ENCODE measurements at regions not wholly inside any gene's neighbourhood (a gene's known extent, or its start where the extent isn't known, plus 50 kb on each side); places are given as distances from the start of the nearest gene placed in this dataset.
A peak's percentile ranks its signal among the peaks of the same experiment; 100 is the strongest.

DNA sequence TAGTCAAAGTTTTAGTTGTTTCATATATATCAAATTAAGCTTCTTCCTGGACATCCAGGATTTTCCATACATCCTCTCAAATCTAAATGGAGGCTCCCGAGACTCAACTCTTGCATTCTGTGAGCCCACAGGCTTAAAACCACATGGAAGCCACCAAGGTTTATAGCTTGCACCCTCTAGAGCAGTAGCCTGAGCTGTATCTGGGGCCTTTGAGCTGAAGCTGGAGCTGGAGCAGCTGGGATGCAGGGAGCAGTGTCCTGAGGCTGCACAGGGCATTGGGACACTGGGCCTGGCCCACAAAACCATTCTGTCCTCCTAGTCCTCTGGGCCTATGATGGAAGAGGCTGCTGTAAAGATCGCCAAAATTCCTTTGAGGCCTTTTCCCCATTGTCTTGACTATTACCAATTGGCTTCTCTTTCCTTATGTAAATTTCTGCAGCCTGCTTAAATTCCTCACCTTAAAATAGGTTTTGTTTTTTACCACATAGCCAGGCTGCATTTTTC, 151.0 kb downstream of the COX7C start:
- Histone ChIP-seq H3K4me3 (ENCODE audit: extremely low read depth, insufficient read depth, low read length, poor library complexity, severe bottlenecking) (no peak overlapping the region), H3K36me3 (ENCODE audit: control insufficient read depth, insufficient read depth, low read length) (no peaks in the 10 kb centered on the region), H3K9me3 (ENCODE audit: control insufficient read depth, low read length) (peaks cover 7% of the 10 kb centered on the region), H3K27ac (ENCODE audit: low read depth, low read length, severe bottlenecking) (no peak overlapping the region), H3K4me1 (ENCODE audit: control insufficient read depth, insufficient read depth, low read length, poor library complexity, severe bottlenecking) (peaks cover 4% of the 10 kb centered on the region)
- 83 to 100% methylated on average over 1 of the region's 2 CpGs for WGBS, 2 experiments (ENCODE audit: insufficient coverage in 2 of 2)

DNA sequence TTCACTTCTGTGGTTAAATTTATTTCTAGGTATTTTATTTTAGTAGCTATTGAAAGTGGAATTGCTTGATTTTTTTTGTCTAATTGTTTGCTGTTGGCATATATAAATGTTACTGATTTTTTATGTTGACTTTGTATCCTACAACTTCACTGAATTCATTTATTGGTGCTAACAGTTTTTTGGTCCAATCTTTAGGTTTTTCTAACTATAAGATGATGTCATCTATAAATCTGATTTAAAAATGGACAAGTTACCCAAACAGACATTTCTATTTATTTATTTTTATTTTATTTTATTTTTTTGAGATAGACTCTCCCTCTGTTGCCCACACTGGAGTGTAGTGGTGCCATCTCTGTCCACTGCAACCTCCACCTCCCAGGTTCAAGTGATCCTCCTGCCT, 162.3 kb downstream of the COX7C start:
- no peak overlapping the region for H3K4me3 ChIP-seq (ENCODE audit: extremely low read depth, insufficient read depth, low read length, poor library complexity, severe bottlenecking)
- no peak overlapping the region for H3K27ac ChIP-seq (ENCODE audit: low read depth, low read length, severe bottlenecking)
- no peaks in the 10 kb centered on the region for H3K36me3 ChIP-seq (ENCODE audit: control insufficient read depth, insufficient read depth, low read length)
- H3K4me1 ChIP-seq (ENCODE audit: control insufficient read depth, insufficient read depth, low read length, poor library complexity, severe bottlenecking), result no peaks in the 10 kb centered on the region
- no peaks in the 10 kb centered on the region for H3K9me3 ChIP-seq (ENCODE audit: control insufficient read depth, low read length)

DNA sequence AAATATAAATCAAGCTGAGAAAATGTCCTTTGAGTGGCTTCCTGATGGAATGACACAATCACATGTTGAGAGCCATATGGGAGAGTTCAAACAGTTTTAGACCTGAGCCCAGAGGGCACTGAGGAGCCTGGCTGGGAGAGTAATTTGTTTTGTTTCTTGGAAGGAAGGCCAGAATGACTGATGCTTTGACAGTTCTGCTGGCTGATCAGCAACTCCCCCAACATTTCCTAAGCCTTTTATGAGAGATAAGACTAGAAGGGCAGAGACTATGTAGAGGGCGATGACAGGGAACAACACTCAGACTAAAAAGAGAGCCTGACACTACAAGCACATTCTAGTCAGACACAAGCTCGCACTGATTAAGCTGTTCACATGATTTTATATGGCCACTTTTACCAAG, 169.2 kb downstream of the COX7C start:
- Histone ChIP-seq H3K4me1 (ENCODE audit: control insufficient read depth, insufficient read depth, low read length, poor library complexity, severe bottlenecking) (no peaks in the 10 kb centered on the region), H3K9me3 (ENCODE audit: control insufficient read depth, low read length) (no peaks in the 10 kb centered on the region), H3K36me3 (ENCODE audit: control insufficient read depth, insufficient read depth, low read length) (no peaks in the 10 kb centered on the region), H3K27ac (ENCODE audit: low read depth, low read length, severe bottlenecking) (peak overlapping the region; percentile 43), H3K4me3 (ENCODE audit: extremely low read depth, insufficient read depth, low read length, poor library complexity, severe bottlenecking) (no peak overlapping the region)
- WGBS, 2 experiments (ENCODE audit: insufficient coverage in 2 of 2), result 67% methylated on average over 1 of the region's 2 CpGs; no CpG with 5 or more reads in 1 of the 2 experiments

DNA sequence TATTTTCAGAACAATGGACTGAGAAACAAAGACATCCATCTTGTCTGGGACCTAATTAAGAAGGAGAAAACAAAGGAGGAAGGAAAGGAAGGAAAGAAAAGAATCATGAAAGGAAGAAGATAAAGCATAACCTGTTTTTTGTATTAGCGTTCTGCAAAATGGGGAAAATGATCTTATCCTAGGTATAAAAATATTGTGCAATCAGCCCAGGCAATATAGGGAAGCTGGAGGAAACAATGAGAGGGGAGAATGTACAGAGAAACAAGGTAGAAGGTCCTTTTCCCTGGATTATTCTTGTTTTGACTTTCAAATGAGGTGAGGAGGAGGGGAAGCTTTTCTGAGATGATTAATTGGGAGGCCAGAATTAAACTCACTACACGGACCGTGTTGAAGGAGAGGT, 177.9 kb downstream of the COX7C start:
- H3K27ac ChIP-seq (ENCODE audit: low read depth, low read length, severe bottlenecking), result peak overlapping the region; percentile 50
- H3K36me3 ChIP-seq (ENCODE audit: control insufficient read depth, insufficient read depth, low read length), result no peaks in the 10 kb centered on the region
- WGBS, 2 experiments (ENCODE audit: insufficient coverage in 2 of 2), result 70% methylated on average over 3 of the region's 3 CpGs; no CpG with 5 or more reads in 1 of the 2 experiments
- peaks cover 10% of the 10 kb centered on the region for H3K4me1 ChIP-seq (ENCODE audit: control insufficient read depth, insufficient read depth, low read length, poor library complexity, severe bottlenecking)
- H3K4me3 ChIP-seq (ENCODE audit: extremely low read depth, insufficient read depth, low read length, poor library complexity, severe bottlenecking), result no peak overlapping the region
- H3K9me3 ChIP-seq (ENCODE audit: control insufficient read depth, low read length), result no peaks in the 10 kb centered on the region

DNA sequence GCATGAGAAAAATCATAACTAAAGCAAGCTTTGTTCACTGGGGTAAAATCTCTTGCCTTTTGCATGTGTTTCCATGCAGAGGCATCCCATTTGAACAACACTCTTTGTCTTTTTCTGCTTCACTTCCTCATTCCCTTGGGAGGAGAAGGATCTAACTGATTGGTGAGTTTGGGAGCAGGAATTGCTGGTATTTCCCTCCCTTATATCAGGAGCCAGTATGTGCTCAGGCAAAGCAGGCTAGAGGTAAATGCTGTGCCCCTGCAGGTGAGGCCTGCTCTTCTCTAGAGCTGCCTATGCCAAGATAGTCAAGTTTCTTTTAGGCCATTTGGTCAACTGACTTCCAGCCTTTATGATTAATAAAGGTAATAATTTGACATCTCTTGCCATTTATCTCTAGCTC, 179.9 kb downstream of the COX7C start:
- H3K27ac ChIP-seq (ENCODE audit: low read depth, low read length, severe bottlenecking), result no peak overlapping the region

DNA sequence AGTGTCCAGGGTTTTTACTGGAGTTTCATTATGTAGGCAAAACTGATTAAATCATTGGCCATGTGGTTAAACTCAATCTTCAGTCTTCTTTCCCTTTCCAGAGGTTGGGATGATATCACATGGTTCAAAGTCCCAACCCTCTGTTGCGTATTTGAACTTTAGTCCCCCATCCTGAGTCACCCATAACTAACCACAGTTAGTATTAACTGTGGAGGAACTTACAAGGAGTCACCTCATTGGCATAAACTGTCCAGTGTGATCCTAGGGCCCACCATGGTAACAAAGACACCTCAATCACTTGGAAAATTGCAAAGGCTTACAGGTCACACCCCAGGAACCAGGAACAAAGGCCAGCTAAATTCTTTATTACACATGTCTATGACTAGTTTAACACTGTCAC, 188.5 kb downstream of the COX7C start:
- H3K9me3 ChIP-seq (ENCODE audit: control insufficient read depth, low read length), result no peaks in the 10 kb centered on the region
- no peak overlapping the region for H3K27ac ChIP-seq (ENCODE audit: low read depth, low read length, severe bottlenecking)
- WGBS, 2 experiments (ENCODE audit: insufficient coverage in 2 of 2), result 100% methylated on average over 1 of the region's 1 CpG; no CpG with 5 or more reads in 1 of the 2 experiments
- no peak overlapping the region for H3K4me3 ChIP-seq (ENCODE audit: extremely low read depth, insufficient read depth, low read length, poor library complexity, severe bottlenecking)
- H3K4me1 ChIP-seq (ENCODE audit: control insufficient read depth, insufficient read depth, low read length, poor library complexity, severe bottlenecking), result no peaks in the 10 kb centered on the region
- H3K36me3 ChIP-seq (ENCODE audit: control insufficient read depth, insufficient read depth, low read length), result no peaks in the 10 kb centered on the region

More for the DNA sequence above, 179.9 kb downstream of the COX7C start:
- H3K4me1 ChIP-seq (ENCODE audit: control insufficient read depth, insufficient read depth, low read length, poor library complexity, severe bottlenecking), result peaks cover 10% of the 10 kb centered on the region
- no peak overlapping the region for H3K4me3 ChIP-seq (ENCODE audit: extremely low read depth, insufficient read depth, low read length, poor library complexity, severe bottlenecking)
- H3K9me3 ChIP-seq (ENCODE audit: control insufficient read depth, low read length), result no peaks in the 10 kb centered on the region
- H3K36me3 ChIP-seq (ENCODE audit: control insufficient read depth, insufficient read depth, low read length), result no peaks in the 10 kb centered on the region

DNA sequence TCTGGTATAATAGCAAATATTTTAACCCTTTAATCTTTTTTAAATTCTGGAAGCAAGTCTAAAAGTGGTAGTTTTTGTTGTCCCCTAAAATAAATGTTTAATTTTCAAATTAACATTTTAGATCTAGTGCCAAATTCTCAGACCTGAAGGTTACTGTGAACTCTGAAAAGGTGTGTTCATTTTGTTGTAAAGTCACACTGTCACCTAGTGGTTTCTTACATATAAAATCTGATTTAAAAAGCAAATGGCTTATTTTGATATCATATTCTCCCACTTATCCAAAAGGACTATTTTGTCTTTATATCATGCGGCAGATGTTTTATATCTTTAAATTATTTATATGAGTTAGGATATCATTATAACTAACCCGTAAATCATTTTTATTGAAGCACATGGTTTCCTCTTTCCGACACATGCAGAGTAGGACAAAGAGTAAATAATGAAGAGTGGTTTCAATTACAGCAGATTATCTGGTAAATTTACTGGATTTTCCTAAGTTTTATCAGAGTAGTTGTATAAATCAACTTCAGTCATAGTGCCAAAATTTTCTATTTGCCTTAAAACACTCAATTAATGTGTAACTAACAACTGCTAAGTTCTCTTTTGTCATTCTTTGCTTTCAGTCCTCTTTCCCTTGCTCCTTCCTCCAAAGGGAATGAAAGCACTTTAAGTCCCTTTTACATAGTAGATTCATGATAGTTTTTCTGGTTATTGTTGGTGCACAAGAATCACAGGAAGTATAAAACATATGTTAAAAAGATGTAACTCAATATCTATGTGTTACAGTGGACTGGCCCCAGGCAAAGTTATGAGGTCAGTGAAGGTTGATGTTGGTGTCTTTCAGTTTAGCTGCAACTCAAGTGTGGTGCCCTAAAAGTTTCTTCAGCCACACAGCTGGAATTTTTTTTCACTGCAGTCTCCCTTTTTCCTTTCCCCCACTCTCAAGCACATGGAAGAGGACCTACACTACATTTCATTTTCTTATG, 189.6 kb downstream of the COX7C start:
- no peaks in the 10 kb centered on the region for H3K36me3 ChIP-seq (ENCODE audit: control insufficient read depth, insufficient read depth, low read length)
- H3K4me1 ChIP-seq (ENCODE audit: control insufficient read depth, insufficient read depth, low read length, poor library complexity, severe bottlenecking), result no peaks in the 10 kb centered on the region
- WGBS, 2 experiments (ENCODE audit: insufficient coverage in 2 of 2), result no CpG with 5 or more reads among the region's 3 CpGs
- H3K4me3 ChIP-seq (ENCODE audit: extremely low read depth, insufficient read depth, low read length, poor library complexity, severe bottlenecking), result no peak overlapping the region
- no peak overlapping the region for H3K27ac ChIP-seq (ENCODE audit: low read depth, low read length, severe bottlenecking)
- H3K9me3 ChIP-seq (ENCODE audit: control insufficient read depth, low read length), result no peaks in the 10 kb centered on the region

DNA sequence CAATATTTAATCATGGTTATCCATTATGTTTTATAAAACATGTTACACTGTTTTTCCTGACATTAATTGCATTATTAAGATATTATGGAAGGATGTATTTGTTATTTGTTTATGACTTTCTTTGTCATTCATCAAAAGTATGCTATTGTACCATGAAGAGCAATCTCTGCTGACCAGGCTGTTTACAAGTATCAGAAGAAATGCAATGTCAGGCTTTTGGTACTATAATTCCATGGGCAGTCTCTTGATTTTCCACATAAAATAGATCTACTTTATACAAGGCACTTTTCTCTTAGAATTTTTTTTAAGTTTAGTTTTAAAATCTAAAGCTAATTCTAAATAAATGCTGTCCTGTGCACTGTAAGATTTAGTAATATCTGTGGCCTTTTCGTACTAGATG, 196.6 kb downstream of the COX7C start:
- Histone ChIP-seq H3K4me1 (ENCODE audit: control insufficient read depth, insufficient read depth, low read length, poor library complexity, severe bottlenecking) (no peaks in the 10 kb centered on the region), H3K27ac (ENCODE audit: low read depth, low read length, severe bottlenecking) (no peak overlapping the region), H3K36me3 (ENCODE audit: control insufficient read depth, insufficient read depth, low read length) (no peaks in the 10 kb centered on the region), H3K4me3 (ENCODE audit: extremely low read depth, insufficient read depth, low read length, poor library complexity, severe bottlenecking) (no peak overlapping the region), H3K9me3 (ENCODE audit: control insufficient read depth, low read length) (no peaks in the 10 kb centered on the region)
- WGBS, 2 experiments (ENCODE audit: insufficient coverage in 2 of 2), result 100% methylated on average over 1 of the region's 1 CpG; no CpG with 5 or more reads in 1 of the 2 experiments

DNA sequence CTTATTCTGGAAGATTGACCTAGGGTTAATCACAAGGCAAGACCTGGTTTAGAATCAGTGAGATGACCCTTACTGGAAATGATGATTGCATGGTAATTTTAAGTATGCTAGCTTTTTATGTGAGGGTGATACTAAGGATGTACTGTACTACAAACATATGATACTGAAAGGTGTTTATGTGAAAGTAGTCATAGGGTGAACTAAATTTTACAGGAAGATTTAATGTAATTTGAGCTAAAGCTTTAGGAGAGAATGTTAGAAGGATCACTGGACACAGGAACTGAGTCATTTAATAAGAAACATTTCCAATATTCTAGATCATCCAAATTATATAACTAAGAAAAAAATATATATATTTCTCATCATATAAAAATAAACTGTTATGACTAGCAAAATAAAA, 197.2 kb downstream of the COX7C start:
- H3K27ac ChIP-seq (ENCODE audit: low read depth, low read length, severe bottlenecking), result no peak overlapping the region
- no peaks in the 10 kb centered on the region for H3K9me3 ChIP-seq (ENCODE audit: control insufficient read depth, low read length)
- H3K36me3 ChIP-seq (ENCODE audit: control insufficient read depth, insufficient read depth, low read length), result no peaks in the 10 kb centered on the region
- no peaks in the 10 kb centered on the region for H3K4me1 ChIP-seq (ENCODE audit: control insufficient read depth, insufficient read depth, low read length, poor library complexity, severe bottlenecking)
- no peak overlapping the region for H3K4me3 ChIP-seq (ENCODE audit: extremely low read depth, insufficient read depth, low read length, poor library complexity, severe bottlenecking)

DNA sequence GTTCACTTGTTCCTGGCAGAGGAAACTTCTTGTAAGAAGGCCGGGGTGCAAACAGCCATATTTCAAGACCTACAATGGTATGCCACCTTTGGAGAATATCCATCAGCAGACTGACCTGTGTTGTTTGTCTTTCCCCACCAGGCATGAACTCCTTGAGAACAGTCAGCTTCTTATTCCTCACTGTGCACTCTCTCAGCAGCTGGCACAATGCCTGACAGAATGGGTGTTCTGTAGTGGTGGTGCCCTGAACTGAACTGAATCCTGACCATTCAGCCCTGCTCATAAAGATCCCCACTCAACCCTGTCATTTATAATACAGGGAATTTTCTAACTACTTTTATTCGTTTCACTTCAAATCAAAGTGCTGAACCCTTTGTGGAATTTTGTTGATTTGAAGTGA, 206.9 kb downstream of the COX7C start:
- WGBS, 2 experiments (ENCODE audit: insufficient coverage in 2 of 2), result 100% methylated on average over 1 of the region's 2 CpGs
- Histone ChIP-seq H3K4me3 (ENCODE audit: extremely low read depth, insufficient read depth, low read length, poor library complexity, severe bottlenecking) (no peak overlapping the region), H3K27ac (ENCODE audit: low read depth, low read length, severe bottlenecking) (no peak overlapping the region), H3K9me3 (ENCODE audit: control insufficient read depth, low read length) (no peaks in the 10 kb centered on the region), H3K4me1 (ENCODE audit: control insufficient read depth, insufficient read depth, low read length, poor library complexity, severe bottlenecking) (no peaks in the 10 kb centered on the region), H3K36me3 (ENCODE audit: control insufficient read depth, insufficient read depth, low read length) (no peaks in the 10 kb centered on the region)

DNA sequence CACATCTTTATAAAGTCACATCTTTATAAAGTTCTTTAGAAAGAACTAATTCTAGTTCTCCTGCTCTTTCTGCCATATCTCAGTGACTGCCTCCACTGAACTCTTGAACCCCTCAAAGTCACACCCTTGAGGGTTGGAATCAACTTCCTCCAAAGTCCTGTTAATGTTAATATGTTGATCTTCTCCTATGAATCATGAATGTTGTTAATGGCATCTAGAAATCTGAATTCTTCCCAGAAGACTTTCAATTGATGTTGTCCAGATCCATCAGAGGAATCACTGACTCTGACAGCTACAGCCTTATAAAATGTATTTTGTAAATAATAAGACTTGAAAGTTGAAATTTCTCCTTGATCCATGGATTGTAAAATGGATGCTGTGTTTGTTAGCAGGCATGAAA, 213.4 kb downstream of the COX7C start:
- H3K36me3 ChIP-seq (ENCODE audit: control insufficient read depth, insufficient read depth, low read length), result no peaks in the 10 kb centered on the region
- no peak overlapping the region for H3K27ac ChIP-seq (ENCODE audit: low read depth, low read length, severe bottlenecking)
- no peaks in the 10 kb centered on the region for H3K9me3 ChIP-seq (ENCODE audit: control insufficient read depth, low read length)
- no peaks in the 10 kb centered on the region for H3K4me1 ChIP-seq (ENCODE audit: control insufficient read depth, insufficient read depth, low read length, poor library complexity, severe bottlenecking)
- H3K4me3 ChIP-seq (ENCODE audit: extremely low read depth, insufficient read depth, low read length, poor library complexity, severe bottlenecking), result no peak overlapping the region

Measured in mesodermal cell (in vitro differentiated cells).